Stimulated activated naive CD8-positive, alpha-beta T cell treated with anti-CD3 and anti-CD28 coated beads, Interleukin-15, Interleukin-2, amounts not matched to agents 100 ng/mL and 50 ng/mL, for 24 hours (primary cell): ENCODE measurements at regions not wholly inside any gene's neighbourhood (a gene's known extent, or its start where the extent isn't known, plus 50 kb on each side); places are given as distances from the start of the nearest gene placed in this dataset.
"Not testable (repeated sequence)": the region's sequence is repeated elsewhere in the genome, so short reads cannot be mapped to it uniquely, and the experiment has no call there.

Experiments used
- H3K27ac Mint-ChIP-seq: one replicate; pipeline ENCODE4 v1.8.0; 2021; ENCODE audit warnings: mild to moderate bottlenecking, mixed read lengths
- H3K27me3 Mint-ChIP-seq: one replicate; pipeline ENCODE4 v1.8.0; 2021; ENCODE audit warnings: mixed read lengths
- H3K36me3 Mint-ChIP-seq: one replicate; pipeline ENCODE4 v1.8.0; 2021; ENCODE audit warnings: low read depth, mixed read lengths
- H3K4me1 Mint-ChIP-seq: one replicate; pipeline ENCODE4 v1.8.0; 2021; ENCODE audit warnings: low read depth, mixed read lengths
- H3K4me3 Mint-ChIP-seq: one replicate; pipeline ENCODE4 v1.8.0; 2021; ENCODE audit warnings: mild to moderate bottlenecking, mixed read lengths
- H3K9me3 Mint-ChIP-seq: one replicate; pipeline ENCODE4 v1.8.0; 2021; ENCODE audit warnings: mixed read lengths

- no peaks in the 10 kb centered on the region for H3K36me3 Mint-ChIP-seq
- no peaks in the 10 kb centered on the region for H3K27me3 Mint-ChIP-seq
- no peaks in the 10 kb centered on the region for H3K4me1 Mint-ChIP-seq
- H3K27ac Mint-ChIP-seq = no peak overlapping the region
- H3K4me3 Mint-ChIP-seq = no peak overlapping the region
- H3K9me3 Mint-ChIP-seq = no peaks in the 10 kb centered on the region
These were observed 78.0 kb downstream of the PRR15 start for GRCh38 chr7:29641651-29642050.

GRCh38 chr7:29642494-29643155 lies 79.0 kb downstream of the PRR15 start:
- Mint-ChIP-seq H3K9me3 (no peaks in the 10 kb centered on the region), H3K27ac (no peak overlapping the region), H3K27me3 (no peaks in the 10 kb centered on the region), H3K4me1 (no peaks in the 10 kb centered on the region), H3K36me3 (no peaks in the 10 kb centered on the region), H3K4me3 (no peak overlapping the region)

- H3K27ac Mint-ChIP-seq, H3K36me3 Mint-ChIP-seq, H3K27me3 Mint-ChIP-seq, H3K9me3 Mint-ChIP-seq, H3K4me1 Mint-ChIP-seq, H3K4me3 Mint-ChIP-seq: not testable (repeated sequence)
These were observed 82.5 kb downstream of the PRR15 start for GRCh38 chr7:29646116-29646515.

- no peaks in the 10 kb centered on the region for H3K4me1 Mint-ChIP-seq
- no peak overlapping the region for H3K27ac Mint-ChIP-seq
- H3K36me3 Mint-ChIP-seq = no peaks in the 10 kb centered on the region
- H3K27me3 Mint-ChIP-seq = no peaks in the 10 kb centered on the region
- H3K9me3 Mint-ChIP-seq = no peaks in the 10 kb centered on the region
- H3K4me3 Mint-ChIP-seq = no peak overlapping the region
These were observed 83.5 kb downstream of the PRR15 start for GRCh38 chr7:29647020-29647654.

- not testable (repeated sequence) for H3K27ac Mint-ChIP-seq, H3K27me3 Mint-ChIP-seq, H3K4me1 Mint-ChIP-seq, H3K36me3 Mint-ChIP-seq, H3K4me3 Mint-ChIP-seq, H3K9me3 Mint-ChIP-seq
These were observed 84.1 kb downstream of the PRR15 start for GRCh38 chr7:29647691-29648210.

- Mint-ChIP-seq H3K4me1 (no peaks in the 10 kb centered on the region), H3K27ac (no peak overlapping the region), H3K9me3 (no peaks in the 10 kb centered on the region), H3K36me3 (no peaks in the 10 kb centered on the region), H3K4me3 (no peak overlapping the region), H3K27me3 (no peaks in the 10 kb centered on the region)
These were observed 85.5 kb downstream of the PRR15 start for GRCh38 chr7:29649028-29649716.

GRCh38 chr7:29649876-29650275 lies 86.2 kb downstream of the PRR15 start:
- Mint-ChIP-seq H3K27ac (no peak overlapping the region), H3K36me3 (no peaks in the 10 kb centered on the region), H3K4me3 (no peak overlapping the region), H3K4me1 (no peaks in the 10 kb centered on the region), H3K9me3 (no peaks in the 10 kb centered on the region), H3K27me3 (no peaks in the 10 kb centered on the region)

- Mint-ChIP-seq H3K36me3 (no peaks in the 10 kb centered on the region), H3K27me3 (no peaks in the 10 kb centered on the region), H3K9me3 (no peaks in the 10 kb centered on the region), H3K4me3 (no peak overlapping the region), H3K4me1 (no peaks in the 10 kb centered on the region), H3K27ac (no peak overlapping the region)
These were observed 87.8 kb downstream of the PRR15 start for GRCh38 chr7:29651477-29651876.

GRCh38 chr7:29652556-29652955 lies 88.9 kb downstream of the PRR15 start:
- Mint-ChIP-seq H3K27ac (no peak overlapping the region), H3K9me3 (no peaks in the 10 kb centered on the region), H3K4me3 (no peak overlapping the region), H3K36me3 (no peaks in the 10 kb centered on the region), H3K4me1 (no peaks in the 10 kb centered on the region), H3K27me3 (no peaks in the 10 kb centered on the region)

GRCh38 chr7:29654340-29654739 lies 90.7 kb downstream of the PRR15 start:
- H3K27ac Mint-ChIP-seq, H3K36me3 Mint-ChIP-seq, H3K4me3 Mint-ChIP-seq, H3K27me3 Mint-ChIP-seq, H3K9me3 Mint-ChIP-seq, H3K4me1 Mint-ChIP-seq: not testable (repeated sequence)

- H3K9me3 Mint-ChIP-seq = no peaks in the 10 kb centered on the region
- H3K4me3 Mint-ChIP-seq = no peak overlapping the region
- no peaks in the 10 kb centered on the region for H3K4me1 Mint-ChIP-seq
These were observed 93.7 kb downstream of the PRR15 start for GRCh38 chr7:29657288-29657687.

GRCh38 chr7:29657856-29658255 lies 94.2 kb downstream of the PRR15 start:
- Mint-ChIP-seq H3K27ac (no peak overlapping the region), H3K4me3 (no peak overlapping the region), H3K4me1 (no peaks in the 10 kb centered on the region), H3K27me3 (peaks cover 3% of the 10 kb centered on the region), H3K36me3 (no peaks in the 10 kb centered on the region), H3K9me3 (no peaks in the 10 kb centered on the region)

More at GRCh38 chr7:29657288-29657687, 93.7 kb downstream of the PRR15 start:
- H3K27me3 Mint-ChIP-seq = no peaks in the 10 kb centered on the region
- H3K36me3 Mint-ChIP-seq = no peaks in the 10 kb centered on the region
- no peak overlapping the region for H3K27ac Mint-ChIP-seq

- H3K27me3 Mint-ChIP-seq, H3K4me3 Mint-ChIP-seq, H3K9me3 Mint-ChIP-seq, H3K27ac Mint-ChIP-seq, H3K4me1 Mint-ChIP-seq, H3K36me3 Mint-ChIP-seq: not testable (repeated sequence)
These were observed 95.6 kb downstream of the PRR15 start for GRCh38 chr7:29659213-29659612.

GRCh38 chr7:29662899-29663298 lies 99.3 kb downstream of the PRR15 start:
- H3K36me3 Mint-ChIP-seq, H3K4me3 Mint-ChIP-seq, H3K4me1 Mint-ChIP-seq, H3K9me3 Mint-ChIP-seq, H3K27ac Mint-ChIP-seq: not testable (repeated sequence)
- H3K27me3 Mint-ChIP-seq = peaks cover 12% of the 10 kb centered on the region

- H3K36me3 Mint-ChIP-seq, H3K27ac Mint-ChIP-seq: not testable (repeated sequence)
- peaks cover 12% of the 10 kb centered on the region for H3K27me3 Mint-ChIP-seq
These were observed 101.4 kb downstream of the PRR15 start for GRCh38 chr7:29664999-29665398.

More at GRCh38 chr7:29664999-29665398, 101.4 kb downstream of the PRR15 start:
- H3K4me1 Mint-ChIP-seq, H3K4me3 Mint-ChIP-seq, H3K9me3 Mint-ChIP-seq: not testable (repeated sequence)
